ENCODE measurements at regions not wholly inside any gene's neighbourhood (a gene's known extent, or its start where the extent isn't known, plus 50 kb on each side); places are given as distances from the start of the nearest gene placed in this dataset.

GRCh38 chr11:92425127-92425526 lies 200.5 kb downstream of the FAT3 start:
- TF ChIP-seq POLR2A (IDR thresholded peaks at IDR 0.05) (no peak), CTCF (IDR thresholded peaks at IDR 0.05) (no peak)
